Endothelial cell of hepatic sinusoid (primary cell): ENCODE measurements at regions not wholly inside any gene's neighbourhood (a gene's known extent, or its start where the extent isn't known, plus 50 kb on each side); places are given as distances from the start of the nearest gene placed in this dataset.
"Not testable (repeated sequence)": the region's sequence is repeated elsewhere in the genome, so short reads cannot be mapped to it uniquely, and the experiment has no call there.

ENCODE experiments used
- in situ Hi-C: cut with HindIII; loops from 2 replicates; pipeline ENCODE4 v1.10.0; 2017; ENCODE audit warnings: low sequenced_read_pairs

DNA sequence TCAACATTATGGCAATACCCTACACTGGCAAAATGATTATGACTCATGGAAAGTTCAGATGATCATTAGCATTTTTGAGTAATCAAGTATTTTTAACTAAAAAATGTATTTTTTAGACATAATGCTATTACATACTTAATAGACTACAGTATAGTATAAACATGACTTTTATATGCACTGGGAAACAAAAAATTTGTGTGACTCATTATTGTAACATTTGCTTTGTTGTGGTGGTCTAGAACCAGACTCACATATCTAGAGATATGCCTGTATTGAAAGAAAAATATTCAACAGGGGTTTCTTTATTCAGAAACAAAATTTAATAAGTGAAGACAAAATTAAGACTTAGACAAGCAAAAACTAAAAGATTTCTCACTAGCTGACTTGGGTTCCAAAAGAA, 385.3 kb upstream of the RIOK2 start:
- in situ Hi-C loops, result no loop called here

DNA sequence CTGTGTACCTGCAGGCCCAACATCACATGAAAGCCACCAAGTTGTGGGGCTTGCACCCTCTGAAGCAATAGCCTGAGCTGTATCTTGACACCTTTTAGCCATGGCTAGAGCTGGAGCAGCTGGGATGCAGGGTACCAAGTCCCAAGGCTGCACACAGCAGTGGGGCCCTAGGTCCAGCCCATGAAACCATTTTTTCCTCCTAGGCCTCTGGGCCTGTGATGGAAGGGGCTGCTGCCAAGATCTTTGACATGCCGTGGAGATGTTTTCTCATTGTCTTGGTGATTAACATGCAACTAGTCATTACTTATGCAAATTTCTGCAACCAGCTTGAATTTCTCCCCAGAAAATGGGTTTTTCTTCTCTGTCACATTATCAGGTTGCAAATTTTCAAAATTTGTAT, 387.2 kb upstream of the RIOK2 start:
- in situ Hi-C loops, result no loop called here

DNA sequence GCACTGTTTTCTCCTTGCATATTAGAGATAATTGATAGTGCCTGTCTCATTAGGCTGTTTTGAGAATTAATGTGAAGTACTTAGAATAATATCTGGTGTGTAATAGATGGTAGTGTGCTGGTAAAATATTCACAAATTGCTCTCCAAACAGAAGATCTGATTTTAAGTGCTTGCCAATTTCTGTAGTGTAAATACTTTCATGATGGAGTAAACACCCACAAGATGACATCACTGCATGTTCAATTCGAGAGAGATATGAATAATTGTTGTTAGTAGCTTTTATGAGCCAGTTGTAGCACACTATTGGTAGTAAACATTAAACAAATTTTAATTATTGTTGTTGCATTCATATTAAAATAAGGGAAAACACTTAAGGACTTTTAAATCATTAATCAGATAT, 392.3 kb upstream of the RIOK2 start:
- in situ Hi-C loops, result no loop called here

DNA sequence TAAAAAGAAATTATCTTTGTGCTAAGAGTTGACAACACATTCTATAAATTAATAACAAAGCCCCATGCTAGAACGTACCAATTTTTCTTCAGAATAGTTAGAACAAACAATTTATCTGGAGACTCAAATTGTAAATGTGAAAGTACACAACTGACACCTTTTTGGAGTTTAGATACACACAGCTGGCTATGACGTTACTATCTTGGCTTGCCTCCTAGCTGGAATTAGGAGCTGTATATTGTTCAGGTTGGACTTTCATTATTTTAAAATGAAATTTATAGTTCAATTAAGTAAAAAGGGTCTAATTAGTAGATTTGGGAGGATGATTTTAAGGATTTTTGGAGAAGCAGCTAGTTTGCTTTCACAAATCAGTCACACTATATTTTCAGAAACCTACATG, 393.9 kb upstream of the RIOK2 start:
- in situ Hi-C loops, result no loop called here

- in situ Hi-C loops, result not testable (repeated sequence)
Measured at GRCh38 chr5:97579977-97580376, 396.9 kb upstream of the RIOK2 start.

- in situ Hi-C loops, result no loop called here
Measured at GRCh38 chr5:97580746-97581145, 397.7 kb upstream of the RIOK2 start.

GRCh38 chr5:97591781-97592180, 408.7 kb upstream of the RIOK2 start:
- in situ Hi-C loops, result no loop called here

GRCh38 chr5:97600486-97600885, 417.4 kb upstream of the RIOK2 start:
- in situ Hi-C loops, result no loop called here

- in situ Hi-C loops, result no loop called here
Measured at GRCh38 chr5:97601651-97602050, 418.6 kb upstream of the RIOK2 start.

- in situ Hi-C loops, result no loop called here
Measured at GRCh38 chr5:97606531-97606930, 423.5 kb upstream of the RIOK2 start.

DNA sequence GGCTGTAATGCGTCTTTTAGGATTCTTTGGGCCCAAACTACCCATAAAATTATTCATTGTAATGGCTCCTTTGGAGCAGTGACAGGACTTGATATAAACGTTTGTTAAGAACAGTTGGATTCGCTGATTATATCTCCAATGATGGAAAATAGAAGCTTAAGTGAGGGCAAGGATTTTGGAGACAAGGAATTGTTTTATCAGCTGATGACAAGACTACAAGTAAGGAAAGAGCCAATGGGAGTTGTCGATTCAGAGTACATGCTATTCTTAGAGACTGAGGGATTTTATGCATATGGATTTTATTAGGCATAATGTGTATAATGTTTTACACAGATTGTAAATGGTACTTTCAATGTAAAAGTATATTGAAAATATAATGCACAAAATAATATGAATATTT, 425.5 kb upstream of the RIOK2 start:
- in situ Hi-C loops, result no loop called here

- in situ Hi-C loops, result no loop called here
Measured at GRCh38 chr5:97618721-97619120, 435.7 kb upstream of the RIOK2 start.

GRCh38 chr5:97623441-97623840, 440.4 kb upstream of the RIOK2 start:
- in situ Hi-C loops, result no loop called here

GRCh38 chr5:97624886-97625285, 441.8 kb upstream of the RIOK2 start:
- in situ Hi-C loops, result no loop called here

DNA sequence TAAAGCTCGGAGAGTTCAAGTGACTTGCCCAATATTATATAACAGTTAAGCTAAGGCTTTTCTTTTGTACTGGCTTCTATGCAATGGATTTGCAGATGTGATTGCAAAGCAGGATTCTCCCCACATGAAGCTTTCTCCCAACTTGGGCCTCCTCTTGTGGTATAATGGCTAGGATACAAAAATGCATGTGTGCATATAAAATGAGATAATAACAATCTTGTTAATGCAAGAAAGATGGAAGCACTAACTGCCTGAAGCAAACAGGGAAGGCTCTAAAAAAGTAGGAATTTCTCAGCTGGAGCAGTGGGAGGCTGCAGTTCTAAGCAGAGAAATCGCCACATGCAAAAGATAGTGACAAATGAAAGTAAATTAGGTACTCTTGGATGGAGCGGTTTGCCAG, 444.2 kb upstream of the RIOK2 start:
- in situ Hi-C loops, result no loop called here

- in situ Hi-C loops, result no loop called here
Measured at GRCh38 chr5:97628031-97628430, 445.0 kb upstream of the RIOK2 start.

DNA sequence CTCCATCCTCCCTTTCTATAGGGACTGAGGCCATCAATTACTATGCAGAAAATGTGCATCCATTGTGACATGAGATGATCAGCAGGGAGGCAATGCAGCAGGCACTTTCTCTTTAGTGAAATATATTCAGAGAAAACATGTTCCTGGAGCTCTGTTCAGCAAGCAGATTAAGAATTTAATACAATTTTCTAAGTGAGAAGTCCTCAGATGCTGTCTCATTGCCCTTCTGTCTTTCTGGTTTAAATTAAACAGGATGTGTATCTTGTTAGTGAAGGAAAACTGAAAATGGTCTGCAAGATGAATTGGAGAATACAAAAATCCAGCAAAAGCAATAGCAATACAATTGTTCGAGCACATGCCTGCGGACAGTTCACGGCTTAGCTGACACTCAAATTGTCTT, 445.8 kb upstream of the RIOK2 start:
- in situ Hi-C loops, result no loop called here

DNA sequence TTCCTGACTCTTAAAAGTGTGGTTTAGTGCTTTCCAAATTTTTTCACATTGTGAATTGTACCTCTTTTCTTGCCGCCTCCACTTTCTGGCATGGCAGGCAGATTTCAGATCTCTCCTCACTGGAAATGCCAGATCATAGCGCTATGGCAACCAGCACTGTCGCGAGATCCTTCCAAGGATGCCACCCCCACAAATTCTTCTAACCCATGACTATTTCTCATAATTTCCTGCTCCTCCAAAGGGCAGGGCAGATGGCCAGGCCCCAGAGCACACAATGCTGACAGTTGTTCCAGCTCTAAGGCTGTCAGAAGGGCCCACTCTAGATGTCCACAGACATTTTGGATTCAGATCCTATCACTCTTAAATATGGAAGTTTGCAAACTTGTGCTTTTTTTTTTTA, 446.2 kb upstream of the RIOK2 start:
- in situ Hi-C loops, result no loop called here

GRCh38 chr5:97635553-97635952, 452.5 kb upstream of the RIOK2 start:
- in situ Hi-C loops, result no loop called here

DNA sequence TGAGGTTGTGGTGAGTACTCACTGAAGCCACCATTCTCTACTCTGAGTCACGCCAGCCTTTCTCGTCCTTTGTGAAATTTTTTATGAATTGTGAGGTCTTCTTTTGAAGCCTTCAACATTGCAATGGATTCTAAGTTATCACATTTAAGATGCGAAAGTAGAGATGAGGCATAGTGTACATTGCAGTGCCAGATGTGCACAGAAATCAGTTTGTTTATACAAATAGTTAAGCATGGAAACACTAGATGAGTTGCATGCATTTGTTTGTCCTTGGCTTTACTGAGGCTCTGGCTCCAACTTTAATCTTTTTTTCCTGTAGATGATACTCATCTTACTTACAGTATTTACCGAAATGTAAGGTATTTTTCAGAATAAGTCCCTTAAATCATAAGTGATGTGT, 453.7 kb upstream of the RIOK2 start:
- in situ Hi-C loops, result no loop called here

DNA sequence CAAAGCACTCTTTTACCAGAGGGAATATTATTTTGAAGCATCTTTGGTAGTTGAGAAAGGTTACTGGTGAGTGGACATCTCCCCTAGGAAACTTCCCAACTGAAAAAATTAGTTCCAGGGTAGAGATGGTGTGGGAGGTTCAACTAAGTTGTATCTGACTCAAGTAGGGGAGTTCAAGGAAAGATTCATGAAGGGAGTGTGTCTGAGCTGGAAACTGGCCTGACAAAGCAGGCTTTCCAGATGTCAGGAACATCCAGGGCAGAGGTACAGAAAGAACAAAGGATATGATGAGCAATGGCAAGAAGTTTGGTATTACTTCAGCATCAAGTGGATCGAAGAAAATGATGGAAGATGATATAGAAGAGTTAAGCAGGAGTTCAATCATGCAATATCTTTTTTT, 458.0 kb upstream of the RIOK2 start:
- in situ Hi-C loops, result no loop called here

- in situ Hi-C loops, result no loop called here
Measured at GRCh38 chr5:97644206-97644605, 461.2 kb upstream of the RIOK2 start.

DNA sequence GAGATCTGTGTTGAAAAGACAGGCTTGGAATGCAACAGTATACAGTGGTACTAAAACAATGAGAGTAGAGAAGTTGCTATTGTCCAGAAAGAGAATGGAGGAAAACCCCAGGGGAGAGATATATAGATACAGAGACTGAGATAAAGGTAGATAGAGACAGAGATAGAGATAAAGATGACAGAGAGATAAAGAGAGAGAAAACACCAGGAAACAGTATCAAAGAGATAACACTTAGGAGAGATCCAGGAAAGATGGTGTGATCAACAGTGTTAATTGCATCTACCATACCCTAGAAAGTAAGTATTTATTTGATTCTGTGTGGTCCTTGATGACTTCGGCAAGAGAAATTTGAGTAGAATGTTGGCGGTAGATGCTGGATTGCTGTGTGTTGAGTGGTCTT, 461.8 kb upstream of the RIOK2 start:
- in situ Hi-C loops, result no loop called here

DNA sequence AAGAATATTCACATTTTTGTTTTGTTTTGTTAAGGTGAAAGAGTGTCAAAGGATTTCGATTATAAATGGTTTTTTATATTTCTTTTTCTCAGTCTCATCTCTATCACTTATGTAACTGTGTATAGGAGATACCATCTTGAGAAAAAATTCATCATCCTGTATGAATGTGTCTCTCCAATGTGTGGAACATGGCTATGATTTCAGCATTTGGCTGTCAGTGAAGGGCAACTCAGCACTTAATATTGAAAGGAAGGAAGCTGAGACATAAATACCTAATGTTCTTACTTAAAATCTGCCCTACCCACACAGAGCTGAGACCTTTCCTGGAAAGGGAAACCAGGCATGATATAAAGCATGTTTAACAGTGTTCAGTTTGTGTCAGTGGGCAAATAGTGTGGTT, 474.2 kb upstream of the RIOK2 start:
- in situ Hi-C loops, result no loop called here
